MCF 10A (cell line): ENCODE measurements at regions not wholly inside any gene's neighbourhood (a gene's known extent, or its start where the extent isn't known, plus 50 kb on each side); places are given as distances from the start of the nearest gene placed in this dataset.

Source experiments
- BruUV-seq: library from RNA; stranded (reverse); fragments of 400-500 nt; replicated peaks from 2 replicates; lab custom pipeline; 2021; lab: Mats Ljungman, UMichigan
- CTCF ChIA-PET: fragments of 300-600 bp; sonication (Branson Sonifier 250); formaldehyde crosslinking; extraction: SDS; loops from one replicate; lab custom pipeline; 2021; ENCODE audit warnings: antibody characterized with exemption, inconsistent platforms; lab: Yijun Ruan, JAX
- POLR2A ChIA-PET: fragments of 300-600, 350-650 bp; sonication (Branson Sonifier 250); formaldehyde crosslinking; extraction: SDS; loops from one replicate; lab custom pipeline; 2020; ENCODE audit warnings: antibody characterized with exemption, inconsistent platforms; lab: Yijun Ruan, JAX
- DNase-seq: peaks from one replicate; pipeline ENCODE4 v3.0.0-alpha.2; 2018; ENCODE audit not compliant: unreplicated experiment
- H3K27ac Mint-ChIP-seq: one replicate; pipeline ENCODE4 v1.8.0; 2022; ENCODE audit warnings: mild to moderate bottlenecking, low read depth, mixed read lengths; ENCODE audit not compliant: unreplicated experiment
- H3K27me3 Mint-ChIP-seq: one replicate; pipeline ENCODE4 v1.8.0; 2022; ENCODE audit warnings: mixed read lengths; ENCODE audit not compliant: insufficient read depth, unreplicated experiment
- H3K36me3 Mint-ChIP-seq: one replicate; pipeline ENCODE4 v1.8.0; 2022; ENCODE audit warnings: mild to moderate bottlenecking, moderate library complexity, mixed read lengths; ENCODE audit not compliant: insufficient read depth, unreplicated experiment
- H3K4me1 Mint-ChIP-seq: one replicate; pipeline ENCODE4 v1.8.0; 2022; ENCODE audit warnings: mixed read lengths; ENCODE audit not compliant: insufficient read depth, unreplicated experiment
- H3K4me3 Mint-ChIP-seq: one replicate; pipeline ENCODE4 v1.8.0; 2022; ENCODE audit warnings: mild to moderate bottlenecking, moderate library complexity, mixed read lengths; ENCODE audit not compliant: unreplicated experiment
- H3K9me3 Mint-ChIP-seq: one replicate; pipeline ENCODE4 v1.8.0; 2022; ENCODE audit warnings: mixed read lengths; ENCODE audit not compliant: unreplicated experiment
- intact Hi-C: fragments of 100-400 bp; cut with micrococcal nuclease; formaldehyde crosslinking; loops from 2 replicates; pipeline ENCODE4 v1.14.1; 2022
- TF ChIP-seq, protein P1 (sequence below): fragments of 200-600 bp; IDR thresholded peaks from one replicate; pipeline ENCODE4 v1.8.0; 2022; ENCODE audit warnings: antibody characterized with exemption, mild to moderate bottlenecking; ENCODE audit not compliant: unreplicated experiment

DNA sequence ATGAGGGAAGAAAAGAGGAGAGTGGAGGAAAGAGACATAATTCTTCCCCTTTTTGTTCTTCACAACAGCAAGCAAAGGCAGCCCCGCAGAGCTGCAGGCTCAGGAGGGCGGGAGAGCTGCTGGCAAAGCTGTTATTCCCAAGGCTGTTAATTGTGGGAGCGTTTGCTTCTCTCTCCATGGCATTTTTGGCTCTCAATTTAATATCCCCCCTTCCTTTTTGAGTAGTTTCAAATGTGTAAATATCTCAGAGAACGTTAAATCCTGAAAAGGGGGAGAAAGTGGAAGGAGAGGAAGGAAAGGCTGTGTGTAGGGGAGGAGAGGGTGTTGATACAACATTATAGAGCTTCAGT, 165.7 kb downstream of the NSG2 start:
- CTCF ChIA-PET = no interaction called here

GRCh38 chr5:174217527-174217926, 172.0 kb downstream of the NSG2 start:
- Mint-ChIP-seq H3K36me3 (peaks cover 4% of the 10 kb centered on the region), H3K27me3 (peaks cover 49% of the 10 kb centered on the region), H3K27ac (no peak overlapping the region), H3K4me3 (no peak overlapping the region), H3K4me1 (no peaks in the 10 kb centered on the region), H3K9me3 (no peaks in the 10 kb centered on the region)
- ChIA-PET CTCF (no interaction called here), POLR2A (interaction anchor here (1.1 kb wide), 1 partner anchor 60 kb away, joined by 4 read pairs; no protein-coding TSS in a partner anchor)
- intact Hi-C loops = no loop called here
- BruUV-seq = no TSS peak
- TF ChIP-seq, protein P1, sequence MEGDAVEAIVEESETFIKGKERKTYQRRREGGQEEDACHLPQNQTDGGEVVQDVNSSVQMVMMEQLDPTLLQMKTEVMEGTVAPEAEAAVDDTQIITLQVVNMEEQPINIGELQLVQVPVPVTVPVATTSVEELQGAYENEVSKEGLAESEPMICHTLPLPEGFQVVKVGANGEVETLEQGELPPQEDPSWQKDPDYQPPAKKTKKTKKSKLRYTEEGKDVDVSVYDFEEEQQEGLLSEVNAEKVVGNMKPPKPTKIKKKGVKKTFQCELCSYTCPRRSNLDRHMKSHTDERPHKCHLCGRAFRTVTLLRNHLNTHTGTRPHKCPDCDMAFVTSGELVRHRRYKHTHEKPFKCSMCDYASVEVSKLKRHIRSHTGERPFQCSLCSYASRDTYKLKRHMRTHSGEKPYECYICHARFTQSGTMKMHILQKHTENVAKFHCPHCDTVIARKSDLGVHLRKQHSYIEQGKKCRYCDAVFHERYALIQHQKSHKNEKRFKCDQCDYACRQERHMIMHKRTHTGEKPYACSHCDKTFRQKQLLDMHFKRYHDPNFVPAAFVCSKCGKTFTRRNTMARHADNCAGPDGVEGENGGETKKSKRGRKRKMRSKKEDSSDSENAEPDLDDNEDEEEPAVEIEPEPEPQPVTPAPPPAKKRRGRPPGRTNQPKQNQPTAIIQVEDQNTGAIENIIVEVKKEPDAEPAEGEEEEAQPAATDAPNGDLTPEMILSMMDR = no peak
- DNase-seq = no peak

More for the DNA sequence above, 165.7 kb downstream of the NSG2 start:
- Mint-ChIP-seq H3K4me1 (no peaks in the 10 kb centered on the region), H3K27ac (no peak overlapping the region), H3K4me3 (no peak overlapping the region), H3K27me3 (peaks cover 90% of the 10 kb centered on the region), H3K9me3 (no peaks in the 10 kb centered on the region), H3K36me3 (peaks cover 4% of the 10 kb centered on the region)
- POLR2A ChIA-PET = no interaction called here
- intact Hi-C loops = no loop called here
- no TSS peak for BruUV-seq
- TF ChIP-seq, protein P1 = no peak
- no peak for DNase-seq

GRCh38 chr5:174218162-174218561, 172.7 kb downstream of the NSG2 start:
- Mint-ChIP-seq H3K27ac (no peak overlapping the region), H3K27me3 (peaks cover 43% of the 10 kb centered on the region), H3K36me3 (peaks cover 4% of the 10 kb centered on the region), H3K9me3 (no peaks in the 10 kb centered on the region), H3K4me1 (no peaks in the 10 kb centered on the region), H3K4me3 (no peak overlapping the region)
- no TSS peak for BruUV-seq
- ChIA-PET POLR2A (no interaction called here), CTCF (no interaction called here)
- DNase-seq = no peak
- TF ChIP-seq, protein P1 = no peak
- intact Hi-C loops = no loop called here

DNA sequence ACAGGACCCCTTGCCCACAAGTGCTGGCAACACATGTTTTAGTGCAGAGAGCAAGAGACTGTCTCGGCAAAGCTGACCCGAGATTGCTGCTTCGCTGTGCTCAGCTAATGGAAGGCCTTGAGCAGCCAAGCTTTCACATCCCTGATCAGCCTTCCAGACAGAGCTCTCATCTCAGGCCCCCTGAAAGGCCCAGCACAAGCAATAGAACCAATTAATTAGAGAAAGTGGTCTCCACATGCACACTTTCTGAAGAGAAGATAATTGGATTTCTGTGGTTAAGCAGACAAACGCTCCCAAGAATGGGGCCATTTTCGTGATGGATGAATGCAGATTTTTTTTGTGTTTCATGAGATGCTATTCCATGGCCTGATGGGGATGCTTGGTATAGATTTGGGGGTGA, 174.9 kb downstream of the NSG2 start:
- Mint-ChIP-seq H3K4me1 (no peaks in the 10 kb centered on the region), H3K4me3 (no peak overlapping the region), H3K27ac (no peak overlapping the region), H3K36me3 (peaks cover 4% of the 10 kb centered on the region), H3K27me3 (peaks cover 20% of the 10 kb centered on the region), H3K9me3 (no peaks in the 10 kb centered on the region)
- DNase-seq = no peak
- ChIA-PET CTCF (interaction anchor here (0.8 kb wide), 1 partner anchor 175 kb away, joined by 3 read pairs; the partner anchor contains the start of gene NSG2), POLR2A (no interaction called here)
- BruUV-seq = no TSS peak
- intact Hi-C loops = no loop called here
- TF ChIP-seq, protein P1 = no peak
